ENCODE measurements at regions not wholly inside any gene's neighbourhood (a gene's known extent, or its start where the extent isn't known, plus 50 kb on each side); places are given as distances from the start of the nearest gene placed in this dataset.

DNA sequence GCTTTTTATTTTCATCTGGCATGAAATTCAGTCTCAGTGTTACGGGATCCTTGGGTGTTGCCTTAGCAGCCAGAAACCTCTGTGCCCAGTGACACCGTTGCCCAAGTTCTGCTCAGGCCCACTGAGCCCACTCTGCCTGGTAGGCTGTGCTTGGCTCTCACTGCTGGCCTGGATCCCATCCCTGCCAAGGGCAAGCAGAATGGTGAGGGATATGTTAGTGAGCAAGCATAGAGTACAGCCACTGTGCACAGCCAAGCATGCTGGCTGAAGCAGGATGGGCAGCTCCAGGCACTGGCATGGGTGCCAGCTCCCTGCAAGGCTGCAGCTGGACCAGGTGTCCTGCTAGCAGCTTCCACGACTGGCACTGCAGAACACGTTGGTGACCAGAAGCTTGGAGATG lies 194.7 kb upstream of the TFPI start:
- TF ChIP-seq YY1 (IDR thresholded peaks at IDR 0.05; ENCODE audit: insufficient read depth, insufficient read length): no peak
- TF ChIP-seq ZNF274 (IDR thresholded peaks at IDR 0.05; ENCODE audit: low read depth, low read length): no peak
